HT1080 (cell line): ENCODE measurements at regions not wholly inside any gene's neighbourhood (a gene's known extent, or its start where the extent isn't known, plus 50 kb on each side); places are given as distances from the start of the nearest gene placed in this dataset.

Experiments
- DNase-seq: peaks from one replicate; pipeline ENCODE4 v3.0.0-alpha.2; 2015; ENCODE audit warnings: low read depth

DNA sequence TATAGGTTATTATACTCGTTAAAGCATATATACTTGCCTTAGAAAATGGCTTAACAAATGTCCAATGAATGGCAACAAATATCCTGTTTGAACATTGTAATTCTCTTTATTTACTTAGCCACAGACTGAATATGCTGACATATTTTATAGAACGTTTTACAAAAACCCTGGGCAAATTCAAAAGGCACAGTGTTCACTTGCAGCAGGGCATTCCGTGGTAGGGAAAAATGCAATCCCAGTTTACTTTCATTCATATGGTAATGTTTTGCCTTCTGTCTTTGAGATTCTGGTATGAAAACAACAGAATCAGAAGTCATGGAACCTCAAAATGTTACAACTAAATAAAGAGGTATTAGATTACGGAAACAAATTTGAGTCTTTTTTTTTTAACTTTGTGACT, 56.2 kb upstream of the MYCBP2 start:
- DNase-seq, result no peak

- no peak for DNase-seq
These were observed 54.2 kb upstream of the MYCBP2 start for GRCh38 chr13:77381059-77381458.

DNA sequence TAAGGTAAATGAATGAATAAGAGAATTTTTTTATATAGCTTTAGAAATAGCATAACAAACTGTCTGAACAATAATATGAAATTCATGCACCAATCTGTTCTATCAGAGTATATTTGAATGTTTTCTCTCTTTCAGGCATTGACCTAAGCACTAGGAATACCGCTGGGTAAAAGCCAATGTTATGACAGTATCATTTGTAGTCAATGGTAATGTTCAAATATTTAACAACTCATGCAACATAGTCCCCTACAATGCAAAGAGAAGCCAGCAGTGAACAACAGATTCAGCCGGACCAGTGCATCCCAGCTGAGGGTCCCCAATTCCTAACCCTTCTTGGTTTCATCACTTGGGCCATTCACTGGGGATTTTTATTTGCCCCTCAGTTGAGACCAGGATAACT, 52.6 kb upstream of the MYCBP2 start:
- DNase-seq, result no peak

DNA sequence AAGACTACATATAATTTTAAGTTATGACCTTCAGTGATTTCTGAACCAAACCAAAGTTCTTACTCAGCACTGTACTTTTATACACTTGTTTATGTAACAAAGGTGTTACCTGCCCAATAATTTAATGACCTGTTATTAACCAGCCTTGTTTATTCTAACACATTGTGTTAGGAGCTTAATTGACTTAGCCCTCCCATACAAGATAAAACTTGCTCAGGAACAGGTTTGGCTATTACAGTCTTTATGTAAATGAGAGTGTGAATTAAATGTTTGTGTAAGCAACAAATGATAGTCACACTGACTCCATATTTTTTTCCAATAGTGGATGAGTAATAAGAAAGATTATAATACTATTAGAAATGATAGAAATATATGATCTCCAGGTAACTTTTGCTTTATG, 51.8 kb upstream of the MYCBP2 start:
- DNase-seq, result no peak

GRCh38 chr13:77377016-77377415, 50.1 kb upstream of the MYCBP2 start:
- DNase-seq, result no peak
